SK-N-SH (cell line): ENCODE measurements at regions not wholly inside any gene's neighbourhood (a gene's known extent, or its start where the extent isn't known, plus 50 kb on each side); places are given as distances from the start of the nearest gene placed in this dataset.

Source experiments
- CTCF ChIP-seq: fragments of 200-600 bp; sonication (generic); IDR thresholded peaks from 2 replicates; pipeline ENCODE4 v1.6.1; 2017; ENCODE audit warnings: antibody characterized with exemption, mild to moderate bottlenecking, moderate library complexity
- EP300 ChIP-seq, 2 experiments: IDR thresholded peaks; 2 replicates each; pipeline versions ENCODE4 v1.4.0 to v1.6.1; 2012; ENCODE audit warnings: borderline replicate concordance in 1 of 2, low read depth in 1 of 2, low read length in 1 of 2
- EZH2phosphoT487 ChIP-seq: fragments of 200-600 bp; sonication (generic); IDR thresholded peaks from 2 replicates; pipeline ENCODE4 v1.6.1; 2017; ENCODE audit warnings: low read depth, mixed run types, mild to moderate bottlenecking, antibody characterized with exemption, moderate library complexity, borderline replicate concordance
- GATA2 ChIP-seq: sonication (generic); formaldehyde crosslinking; IDR thresholded peaks from 2 replicates; pipeline ENCODE4 v1.5.0; 2020; ENCODE audit warnings: mild to moderate bottlenecking, missing genetic modification reagents
- NRF1 ChIP-seq: IDR thresholded peaks from 2 replicates; pipeline ENCODE4 v1.6.1; 2012; ENCODE audit warnings: low read depth, mild to moderate bottlenecking, low read length
- POLR2AphosphoS5 ChIP-seq: IDR thresholded peaks from 2 replicates; pipeline ENCODE4 v1.6.1; 2012; ENCODE audit warnings: low read depth, low read length
- RCOR1 ChIP-seq: fragments of 150-350 bp; IDR thresholded peaks from 2 replicates; pipeline ENCODE4 v1.6.1; 2017; ENCODE audit warnings: antibody characterized with exemption, low read length
- REST ChIP-seq: IDR thresholded peaks from 2 replicates; pipeline ENCODE4 v1.6.1; 2012; ENCODE audit warnings: mild to moderate bottlenecking, low read depth, low read length, moderate library complexity
- TAF1 ChIP-seq: IDR thresholded peaks from 2 replicates; pipeline ENCODE4 v1.6.1; 2012; ENCODE audit warnings: low read depth, mild to moderate bottlenecking, low read length, moderate library complexity, borderline replicate concordance

- TF ChIP-seq EZH2phosphoT487 = no peak
- no peak for TF ChIP-seq NRF1
- no peak for TF ChIP-seq CTCF
- no peak for TF ChIP-seq GATA2 (CRISPR knock-in tag)
- TF ChIP-seq REST = no peak
- TF ChIP-seq RCOR1 = no peak
- TF ChIP-seq POLR2AphosphoS5 = no peak
- TF ChIP-seq TAF1 = no peak
- TF ChIP-seq EP300 (IDR thresholded peaks at IDR 0.05; ENCODE audit: borderline replicate concordance in 1 of 2, low read depth in 1 of 2, low read length in 1 of 2) = no peak
Observed at GRCh38 chrX:42490111-42490510, 287.9 kb downstream of the PPP1R2C start.
